GM12878 (cell line): ENCODE measurements at regions not wholly inside any gene's neighbourhood (a gene's known extent, or its start where the extent isn't known, plus 50 kb on each side); places are given as distances from the start of the nearest gene placed in this dataset.

ENCODE experiments used
- ATAC-seq: fragments of 200-7000 bp; cut with Tn5 transposase; 3 replicates; pipeline ENCODE4 v1.9.1; 2020; ENCODE audit warnings: mild to moderate bottlenecking, moderate library complexity
- BruUV-seq: library from RNA; stranded (reverse); fragments of 400-500 nt; replicated peaks from 2 replicates; lab custom pipeline; 2021; lab: Mats Ljungman, UMichigan
- CTCF ChIA-PET: fragments of 300-600 bp; sonication (Branson Sonifier 250); formaldehyde crosslinking; extraction: SDS; loops from one replicate; lab custom pipeline; 2021; ENCODE audit warnings: inconsistent platforms; lab: Yijun Ruan, JAX
- POLR2A ChIA-PET: fragments of 350-600 bp; formaldehyde crosslinking; extraction: SDS; loops from one replicate; lab custom pipeline; 2021; ENCODE audit warnings: inconsistent platforms; lab: Charles Lee
- RAD21 ChIA-PET: fragments of 300-600 bp; sonication (Branson Sonifier 250); formaldehyde crosslinking; loops from one replicate; lab custom pipeline; 2023; ENCODE audit warnings: antibody characterized with exemption; ENCODE audit not compliant: unreplicated experiment; lab: Charles Lee
- SMC1A ChIA-PET: fragments of 300-600 bp; sonication (Branson Sonifier 250); formaldehyde crosslinking; loops from one replicate; lab custom pipeline; 2023; ENCODE audit not compliant: unreplicated experiment, uncharacterized antibody; lab: Charles Lee
- DNase-seq: peaks from one replicate; pipeline ENCODE4 v3.0.0-alpha.2; 2011; ENCODE audit warnings: low read depth, low spot score
- FAIRE-seq: peaks from 3 replicates; lab custom pipeline; 2011; peaks lifted over from hg19 to GRCh38; lab: Jason Lieb, UNC
- H2AFZ ChIP-seq: 2 replicates; pipeline ENCODE4 v1.6.0; 2011; ENCODE audit warnings: low read depth, low read length, control low read depth; ENCODE audit not compliant: control insufficient read depth
- H3K27ac ChIP-seq: 2 replicates; pipeline ENCODE4 v1.5.1; 2011; ENCODE audit warnings: control low read depth; ENCODE audit not compliant: control insufficient read depth, insufficient read depth
- H3K27me3 ChIP-seq, 2 experiments: replicated peaks in 1 of 2; 2 replicates each; pipeline versions ENCODE4 v1.6.0 to v1.6.1; 2011; ENCODE audit warnings: low read length in 1 of 2; ENCODE audit not compliant: control insufficient read depth in 2 of 2, insufficient read depth in 2 of 2
- H3K36me3 ChIP-seq, 2 experiments: 2 replicates each; pipeline ENCODE4 v1.5.1; 2011; ENCODE audit warnings: low read length in 1 of 2; ENCODE audit not compliant: control insufficient read depth in 2 of 2, insufficient read depth in 2 of 2
- H3K4me1 ChIP-seq: 2 replicates; pipeline ENCODE4 v1.6.1; 2011; ENCODE audit warnings: mild to moderate bottlenecking, low read length, moderate library complexity, mixed read lengths; ENCODE audit not compliant: control insufficient read depth, insufficient read depth
- H3K4me2 ChIP-seq: 2 replicates; pipeline ENCODE4 v1.6.0; 2011; ENCODE audit warnings: control low read depth; ENCODE audit not compliant: control insufficient read depth, insufficient read depth
- H3K4me3 ChIP-seq: fragments of 200-600 bp; sonication (generic); 2 replicates; pipeline ENCODE4 v1.5.1; 2016
- H3K79me2 ChIP-seq: 2 replicates; pipeline ENCODE4 v1.6.0; 2011; ENCODE audit warnings: low read length; ENCODE audit not compliant: control insufficient read depth, insufficient read depth
- H3K9ac ChIP-seq: 2 replicates; pipeline ENCODE4 v1.8.0; 2011; ENCODE audit warnings: low read length, control low read depth, mixed read lengths; ENCODE audit not compliant: control insufficient read depth, insufficient read depth
- H3K9me3 ChIP-seq: replicated peaks from 3 replicates; pipeline ENCODE4 v1.5.1; 2011; ENCODE audit warnings: mild to moderate bottlenecking, low read length; ENCODE audit not compliant: control insufficient read depth, insufficient read depth
- H4K20me1 ChIP-seq: 2 replicates; pipeline ENCODE4 v1.6.0; 2011; ENCODE audit not compliant: control insufficient read depth, insufficient read depth
- ASH2L ChIP-seq: fragments of 300-600, 200-600 bp; sonication (generic); IDR thresholded peaks from 2 replicates; pipeline ENCODE4 v1.6.1; 2017; ENCODE audit warnings: low read depth, mild to moderate bottlenecking, borderline replicate concordance
- CEBPB ChIP-seq, 2 experiments: fragments of 150-350 bp in 1 of 2; IDR thresholded peaks; 2 replicates each; pipeline ENCODE4 v1.6.1; 2012 to 2014; ENCODE audit warnings: low read depth in 2 of 2, low read length in 2 of 2, borderline replicate concordance in 1 of 2, inconsistent platforms in 1 of 2
- CEBPZ ChIP-seq: fragments of 150-350 bp; IDR thresholded peaks from 2 replicates; pipeline ENCODE4 v1.6.1; 2016; ENCODE audit warnings: low read depth, low read length
- CHD2 ChIP-seq: IDR thresholded peaks from 2 replicates; pipeline ENCODE4 v1.6.1; 2011; ENCODE audit warnings: low read depth, low read length, improper control_type of control experiment, borderline replicate concordance
- CTCF ChIP-seq, 3 experiments: IDR thresholded peaks in 2 of 3; conservative IDR thresholded peaks in 1 of 3; 2 replicates each; pipeline ENCODE4 v1.5.1; 2011; ENCODE audit warnings: low read depth in 3 of 3, low read length in 3 of 3, mild to moderate bottlenecking in 3 of 3, control low read depth in 2 of 3, moderate library complexity in 2 of 3, inconsistent platforms in 1 of 3, mixed read lengths in 1 of 3; ENCODE audit not compliant: control insufficient read depth in 2 of 3, insufficient read depth in 1 of 3; ENCODE audit errors: extremely low read depth in 1 of 3
- GABPA ChIP-seq: IDR thresholded peaks from 2 replicates; pipeline ENCODE4 v1.6.1; 2014; ENCODE audit warnings: antibody characterized with exemption, low read depth, mild to moderate bottlenecking, inconsistent platforms
- GATAD2B ChIP-seq: fragments of 450-650 bp; conservative IDR thresholded peaks from 2 replicates; pipeline ENCODE4 v1.6.1; 2017; ENCODE audit warnings: low read depth, mild to moderate bottlenecking, moderate library complexity
- IRF4 ChIP-seq: IDR thresholded peaks from 2 replicates; pipeline ENCODE4 v1.6.1; 2011; ENCODE audit warnings: low read depth, low read length
- MTA3 ChIP-seq: IDR thresholded peaks from 2 replicates; pipeline ENCODE4 v1.6.1; 2012; ENCODE audit warnings: low read length, inconsistent platforms, borderline replicate concordance
- NR2C2 ChIP-seq: IDR thresholded peaks from 2 replicates; pipeline ENCODE4 v1.6.1; 2011; ENCODE audit warnings: borderline replicate concordance, low read depth; ENCODE audit not compliant: control insufficient read depth, insufficient read length
- NRF1 ChIP-seq: conservative IDR thresholded peaks from 2 replicates; pipeline ENCODE4 v1.6.1; 2011; ENCODE audit warnings: mild to moderate bottlenecking, low read depth, low read length, improper control_type of control experiment
- POU2F2 ChIP-seq: IDR thresholded peaks from 3 replicates; pipeline ENCODE4 v1.6.1; 2011; ENCODE audit warnings: low read depth, mild to moderate bottlenecking, low read length, borderline replicate concordance
- RAD51 ChIP-seq: fragments of 450-650 bp; IDR thresholded peaks from 2 replicates; pipeline ENCODE4 v1.6.1; 2016; ENCODE audit warnings: moderate library complexity, mild to moderate bottlenecking, inconsistent platforms
- SUPT20H ChIP-seq: IDR thresholded peaks from 2 replicates; pipeline ENCODE4 v1.6.1; 2011; ENCODE audit warnings: low read depth, mild to moderate bottlenecking, low read length, moderate library complexity, borderline replicate concordance; ENCODE audit not compliant: control insufficient read depth
- ZNF207 ChIP-seq: fragments of 450-650 bp; IDR thresholded peaks from 2 replicates; pipeline ENCODE4 v1.6.1; 2014; ENCODE audit warnings: antibody characterized with exemption, mild to moderate bottlenecking, borderline replicate concordance
- ZNF274 ChIP-seq: IDR thresholded peaks from one replicate; pipeline ENCODE4 v1.8.0; 2011; ENCODE audit not compliant: insufficient read length, insufficient read depth
- WGBS: methylation state at CpG from one replicate; pipeline ENCODE4 v1.1.6; 2016; ENCODE audit warnings: low lambda C conversion rate; ENCODE audit not compliant: insufficient replicate concordance, insufficient coverage; ENCODE audit errors: missing lambda C conversion rate; 5-methylcytosine and 5-hydroxymethylcytosine counted together
- in situ Hi-C: fragments of 300-500 bp; cut with MboI; formaldehyde crosslinking; loops from 9 replicates; pipeline ENCODE4 v1.14.3; 2018; ENCODE audit warnings: mixed read lengths
- intact Hi-C: fragments of 100-400 bp; cut with micrococcal nuclease; formaldehyde crosslinking; loops from one replicate; pipeline ENCODE4 v1.14.2; 2022; ENCODE audit not compliant: unreplicated experiment

GRCh38 chr18:43714343-43715010, 437.2 kb upstream of the SYT4 start:
- Histone ChIP-seq H3K27me3 (no peaks in the 10 kb centered on the region), H3K9me3 (no peaks in the 10 kb centered on the region), H3K4me2 (no peak overlapping the region), H3K27ac (no peak overlapping the region), H3K4me1 (no peaks in the 10 kb centered on the region), H3K36me3 (no peaks in the 10 kb centered on the region), H2AFZ (no peak overlapping the region), H3K4me3 (no peak overlapping the region), H3K79me2 (no peaks in the 10 kb centered on the region), H3K9ac (no peak overlapping the region), H4K20me1 (no peaks in the 10 kb centered on the region)
- ChIA-PET POLR2A (no interaction called here), SMC1A (interaction anchor here (1.3 kb wide), 1 partner anchor 12 kb away, joined by 3 read pairs; no protein-coding TSS in a partner anchor), RAD21 (no interaction called here), CTCF (no interaction called here)
- BruUV-seq: no TSS peak
- FAIRE-seq (no peak), ATAC-seq (no peak), DNase-seq (no peak)
- WGBS: 60% methylated on average over 3 of the region's 3 CpGs
- intact Hi-C loops (no loop called here), in situ Hi-C loops (no loop called here)
- TF ChIP-seq IRF4 (no peak), SUPT20H (no peak), GATAD2B (no peak), CEBPZ (no peak), ZNF274 (no peak), ZNF207 (no peak), POU2F2 (no peak), RAD51 (no peak), CTCF (IDR thresholded peaks at IDR 0.05 in 2 of 3, conservative IDR thresholded peaks at IDR 0.05 in 1 of 3; ENCODE audit: control insufficient read depth in 2 of 3, extremely low read depth in 1 of 3, insufficient read depth in 1 of 3, low read depth in 3 of 3, low read length in 3 of 3) (no peak), ASH2L (no peak), CHD2 (no peak), NR2C2 (no peak), MTA3 (no peak), CEBPB (IDR thresholded peaks at IDR 0.05; ENCODE audit: borderline replicate concordance in 1 of 2, low read depth in 2 of 2, low read length in 2 of 2) (no peak), NRF1 (no peak), GABPA (no peak)
